HepG2 (cell line): ENCODE measurements at regions not wholly inside any gene's neighbourhood (a gene's known extent, or its start where the extent isn't known, plus 50 kb on each side); places are given as distances from the start of the nearest gene placed in this dataset.
"Not testable (repeated sequence)": the region's sequence is repeated elsewhere in the genome, so short reads cannot be mapped to it uniquely, and the experiment has no call there.

Experiments
- ATAC-seq: fragments of 200-7000 bp; cut with Tn5 transposase; 3 replicates; pipeline ENCODE4 v1.9.1; 2020; ENCODE audit warnings: mild to moderate bottlenecking, moderate library complexity
- BruUV-seq: library from RNA; stranded (reverse); fragments of 400-500 nt; replicated peaks from 2 replicates; lab custom pipeline; 2021; lab: Mats Ljungman, UMichigan
- CTCF ChIA-PET: fragments of 300-600 bp; formaldehyde crosslinking; extraction: SDS; loops from one replicate; lab custom pipeline; 2021; ENCODE audit warnings: low total read pairs, inconsistent platforms, low intra/inter-chr PET ratio; lab: Yijun Ruan, JAX
- POLR2A ChIA-PET: fragments of 350-600 bp; sonication (Branson Sonifier 250); formaldehyde crosslinking; loops from one replicate; lab custom pipeline; 2020; ENCODE audit warnings: antibody characterized with exemption, inconsistent platforms; lab: Yijun Ruan, JAX
- DNase-seq: peaks from one replicate; pipeline ENCODE4 v3.0.0-alpha.2; 2015; ENCODE audit warnings: low spot score
- FAIRE-seq: peaks from 3 replicates; lab custom pipeline; 2011; peaks lifted over from hg19 to GRCh38; lab: Jason Lieb, UNC
- H2AFZ ChIP-seq: one replicate; pipeline ENCODE4 v1.6.1; 2011; ENCODE audit warnings: low read length, inconsistent platforms
- H3K27ac ChIP-seq: fragments of 300-600 bp; 3 replicates; pipeline ENCODE4 v1.8.0; 2011; ENCODE audit warnings: mixed run types, mild to moderate bottlenecking, mixed read lengths, low read length, inconsistent platforms; ENCODE audit not compliant: insufficient read depth; ENCODE audit errors: extremely low read length
- H3K27me3 ChIP-seq, 2 experiments: fragments of 200-600 bp in 1 of 2; 2 replicates in 1 of 2; 3 replicates in 1 of 2; pipeline versions ENCODE4 v1.6.0 to v1.8.0; 2011; ENCODE audit warnings: low read length in 2 of 2, mild to moderate bottlenecking in 2 of 2, moderate library complexity in 2 of 2, inconsistent platforms in 1 of 2; ENCODE audit not compliant: insufficient read depth in 2 of 2, control insufficient read depth in 1 of 2
- H3K36me3 ChIP-seq, 2 experiments: fragments of 200-600 bp in 1 of 2; replicated peaks in 1 of 2; 2 replicates in 1 of 2; 3 replicates in 1 of 2; pipeline versions ENCODE4 v1.5.1 to v1.8.0; 2011; ENCODE audit warnings: low read length in 2 of 2, inconsistent platforms in 1 of 2; ENCODE audit not compliant: insufficient read depth in 2 of 2, control insufficient read depth in 1 of 2
- H3K4me1 ChIP-seq: 2 replicates; pipeline ENCODE4 v1.5.1; 2012; ENCODE audit warnings: low read length, inconsistent platforms; ENCODE audit not compliant: insufficient read depth
- H3K4me2 ChIP-seq: 2 replicates; pipeline ENCODE4 v1.6.0; 2011; ENCODE audit warnings: low read depth, low read length, inconsistent platforms
- H3K4me3 ChIP-seq, 3 experiments: fragments of 200-600 bp in 1 of 3; sonication (generic), shearing (Covaris generic) in 1 of 3; replicated peaks in 1 of 3; 2 replicates each; pipeline ENCODE4 v1.5.1; 2011 to 2016; ENCODE audit warnings: low read length in 3 of 3, inconsistent platforms in 2 of 3, low read depth in 2 of 3, mild to moderate bottlenecking in 2 of 3, control low read depth in 1 of 3, mixed read lengths in 1 of 3; ENCODE audit not compliant: insufficient read depth in 1 of 3
- H3K79me2 ChIP-seq: one replicate; pipeline ENCODE4 v1.6.1; 2011; ENCODE audit warnings: low read length, inconsistent platforms; ENCODE audit not compliant: insufficient read depth
- H3K9ac ChIP-seq: 2 replicates; pipeline ENCODE4 v1.6.0; 2011; ENCODE audit warnings: mild to moderate bottlenecking, low read depth, low read length, inconsistent platforms; ENCODE audit not compliant: insufficient read depth
- H3K9me3 ChIP-seq: 2 replicates; pipeline ENCODE4 v1.5.1; 2012; ENCODE audit warnings: mild to moderate bottlenecking, low read length
- H4K20me1 ChIP-seq: 2 replicates; pipeline ENCODE4 v1.6.0; 2011; ENCODE audit warnings: inconsistent platforms, mild to moderate bottlenecking, low read length, moderate library complexity; ENCODE audit not compliant: insufficient read depth
- CEBPB ChIP-seq: IDR thresholded peaks from 2 replicates; pipeline ENCODE4 v1.6.1; 2011; ENCODE audit warnings: low read depth, low read length, improper control_type of control experiment, borderline replicate concordance
- MEF2D ChIP-seq: sonication (generic); formaldehyde crosslinking; IDR thresholded peaks from 2 replicates; pipeline ENCODE4 v1.5.1; 2020; ENCODE audit warnings: mild to moderate bottlenecking, missing genetic modification reagents
- ZNF20 ChIP-seq: sonication (generic); formaldehyde crosslinking; IDR thresholded peaks from 2 replicates; pipeline ENCODE4 v1.4.0; 2020; ENCODE audit warnings: mild to moderate bottlenecking, moderate library complexity, missing genetic modification reagents
- WGBS: methylation state at CpG from one replicate; pipeline ENCODE4 v1.1.6; 2017; ENCODE audit warnings: low lambda C conversion rate; 5-methylcytosine and 5-hydroxymethylcytosine counted together
- in situ Hi-C: cut with HindIII; loops from 2 replicates; pipeline ENCODE4 v1.10.0; 2017; ENCODE audit warnings: low pct_unique_long_range_greater_than_20kb; ENCODE audit not compliant: extremely low pct_ligation_motif_present
- intact Hi-C: fragments of 100-400 bp; cut with micrococcal nuclease; formaldehyde crosslinking; loops from one replicate; pipeline ENCODE4 v1.10.0; 2022; ENCODE audit not compliant: unreplicated experiment

- FAIRE-seq, result no peak
- Histone ChIP-seq H3K36me3 (no peaks in the 10 kb centered on the region), H4K20me1 (no peaks in the 10 kb centered on the region), H3K4me1 (no peaks in the 10 kb centered on the region), H3K4me2 (no peak overlapping the region), H3K27ac (no peak overlapping the region), H2AFZ (no peak overlapping the region), H3K79me2 (no peaks in the 10 kb centered on the region), H3K9me3 (no peaks in the 10 kb centered on the region), H3K27me3 (no peaks in the 10 kb centered on the region; a peak in 1 of 5 replicates), H3K4me3 (no peak overlapping the region), H3K9ac (no peak overlapping the region)
- ChIA-PET POLR2A (no interaction called here), CTCF (no interaction called here)
- BruUV-seq, result no TSS peak
- WGBS, result 8% methylated on average over 2 of the region's 2 CpGs
- ATAC-seq, result peak; percentile 62; the same call in 2 of the 3 replicates
- in situ Hi-C loops, result no loop called here
- TF ChIP-seq MEF2D (CRISPR knock-in tag) (no peak), ZNF20 (no peak), CEBPB (no peak)
- intact Hi-C loops, result no loop called here
- DNase-seq, result no peak
Measured at GRCh38 chr6:134746140-134746539, 203.8 kb downstream of the ALDH8A1 start.

DNA sequence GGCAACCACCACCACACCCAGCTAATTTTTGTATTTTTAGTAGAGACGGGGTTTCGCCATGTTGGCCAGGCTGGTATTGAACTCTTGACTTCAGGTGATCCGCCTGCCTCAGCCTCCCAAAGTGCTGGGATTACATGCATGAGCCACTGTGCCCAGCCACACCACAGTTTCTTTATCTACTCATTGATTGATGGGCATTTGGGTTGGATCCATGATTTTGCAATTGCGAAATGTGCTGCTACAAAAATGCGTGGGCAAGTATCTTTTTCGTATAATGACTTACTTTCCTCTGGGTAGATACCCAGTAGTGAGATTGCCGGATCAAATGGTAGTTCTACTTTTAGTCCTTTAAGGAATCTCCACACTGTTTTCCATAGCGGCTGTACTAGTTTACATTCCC lies 204.7 kb downstream of the ALDH8A1 start:
- in situ Hi-C loops, H3K4me1 ChIP-seq: not testable (repeated sequence)

More for the DNA sequence above, 204.7 kb downstream of the ALDH8A1 start:
- H2AFZ ChIP-seq, H3K4me3 ChIP-seq, H3K9me3 ChIP-seq, ATAC-seq, H4K20me1 ChIP-seq, H3K79me2 ChIP-seq, H3K4me2 ChIP-seq, FAIRE-seq, intact Hi-C loops, H3K9ac ChIP-seq, POLR2A ChIA-PET, H3K27ac ChIP-seq, DNase-seq, H3K27me3 ChIP-seq, H3K36me3 ChIP-seq, BruUV-seq, CTCF ChIA-PET: not testable (repeated sequence)
- 66% methylated on average over 8 of the region's 8 CpGs for WGBS
